T-cell (primary cell): ENCODE measurements at regions not wholly inside any gene's neighbourhood (a gene's known extent, or its start where the extent isn't known, plus 50 kb on each side); places are given as distances from the start of the nearest gene placed in this dataset.

Experiments
- ATAC-seq, 4 experiments: fragments of 200-7000 bp in 3 of 4; fragments of 150-1000 bp in 1 of 4; cut with Tn5 transposase; replicated peaks in 1 of 4; 1 replicate in 3 of 4; 2 replicates in 1 of 4; pipeline ENCODE4 v1.10.0; 2021; ENCODE audit warnings: moderate library complexity in 3 of 4, mild to moderate bottlenecking in 2 of 4, moderate number of reproducible peaks in 1 of 4
- CTCF ChIA-PET, 2 donors: fragments of 300-600 bp; sonication (Branson Sonifier 250); formaldehyde crosslinking; loops; one replicate each; lab custom pipeline; 2022; ENCODE audit warnings: antibody characterized with exemption in 2 of 2; lab: Charles Lee
- POLR2A ChIA-PET, 2 donors: fragments of 300-600 bp; sonication (Branson Sonifier 250); formaldehyde crosslinking; loops; one replicate each; lab custom pipeline; 2022; ENCODE audit warnings: antibody characterized with exemption in 2 of 2; lab: Charles Lee
- DNase-seq, 35 experiments: peaks; one replicate each; pipeline versions ENCODE4 v3.0.0 to v3.0.0-alpha.2; 2013 to 2023
- H3K27ac ChIP-seq: one replicate; pipeline ENCODE4 v1.5.1; 2013; ENCODE audit warnings: low read length
- H3K27me3 ChIP-seq, 2 experiments: replicated peaks in 1 of 2; 1 replicate in 1 of 2; 2 replicates in 1 of 2; pipeline versions ENCODE4 v1.6.1 to v1.7.0; 2013; ENCODE audit warnings: low read length in 1 of 2, mixed read lengths in 1 of 2; ENCODE audit not compliant: control insufficient read depth in 2 of 2, insufficient read depth in 2 of 2; ENCODE audit errors: extremely low read depth in 1 of 2
- H3K36me3 ChIP-seq, 2 donors: 1 replicate in 1 of 2; 2 replicates in 1 of 2; pipeline versions ENCODE4 v1.6.1 to v1.7.0; 2013; ENCODE audit warnings: low read length in 1 of 2; ENCODE audit not compliant: control insufficient read depth in 2 of 2, insufficient read depth in 1 of 2; ENCODE audit errors: extremely low read depth in 1 of 2
- H3K4me1 ChIP-seq, 2 experiments: 1 replicate in 1 of 2; 2 replicates in 1 of 2; pipeline versions ENCODE4 v1.6.1 to v1.7.0; 2013; ENCODE audit warnings: low read length in 2 of 2, mixed read lengths in 1 of 2; ENCODE audit not compliant: insufficient read depth in 2 of 2, control insufficient read depth in 1 of 2; ENCODE audit errors: extremely low read depth in 1 of 2
- H3K4me3 ChIP-seq, 2 donors: 1 replicate in 1 of 2; 2 replicates in 1 of 2; pipeline versions ENCODE4 v1.5.1 to v1.7.0; 2013; ENCODE audit warnings: mild to moderate bottlenecking in 2 of 2, low read length in 1 of 2, moderate library complexity in 1 of 2; ENCODE audit not compliant: control insufficient read depth in 1 of 2; ENCODE audit errors: extremely low read depth in 1 of 2
- H3K9me3 ChIP-seq: 2 replicates; pipeline ENCODE4 v1.7.0; 2013
- H3K27ac Mint-ChIP-seq, 2 donors: one replicate each; pipeline ENCODE4 v1.8.0; 2020 to 2021; ENCODE audit warnings: mild to moderate bottlenecking in 2 of 2, mixed read lengths in 2 of 2
- H3K27me3 Mint-ChIP-seq, 2 donors: one replicate each; pipeline ENCODE4 v1.8.0; 2021 to 2022; ENCODE audit warnings: mixed read lengths in 2 of 2
- H3K36me3 Mint-ChIP-seq: one replicate; pipeline ENCODE4 v1.8.0; 2021; ENCODE audit warnings: mixed read lengths
- H3K4me1 Mint-ChIP-seq, 3 donors: one replicate each; pipeline ENCODE4 v1.8.0; 2020 to 2022; ENCODE audit warnings: mixed read lengths in 3 of 3, mild to moderate bottlenecking in 1 of 3
- H3K4me3 Mint-ChIP-seq, 3 donors: one replicate each; pipeline ENCODE4 v1.8.0; 2020 to 2022; ENCODE audit warnings: mild to moderate bottlenecking in 3 of 3, mixed read lengths in 3 of 3, moderate library complexity in 3 of 3
- H3K9me3 Mint-ChIP-seq, 3 donors: one replicate each; pipeline ENCODE4 v1.8.0; 2020 to 2022; ENCODE audit warnings: mixed read lengths in 3 of 3
- WGBS: methylation state at CpG from one replicate; pipeline ENCODE4 v1.1.5; 2013; ENCODE audit warnings: missing lambda C conversion rate; ENCODE audit not compliant: insufficient coverage; 5-methylcytosine and 5-hydroxymethylcytosine counted together

DNA sequence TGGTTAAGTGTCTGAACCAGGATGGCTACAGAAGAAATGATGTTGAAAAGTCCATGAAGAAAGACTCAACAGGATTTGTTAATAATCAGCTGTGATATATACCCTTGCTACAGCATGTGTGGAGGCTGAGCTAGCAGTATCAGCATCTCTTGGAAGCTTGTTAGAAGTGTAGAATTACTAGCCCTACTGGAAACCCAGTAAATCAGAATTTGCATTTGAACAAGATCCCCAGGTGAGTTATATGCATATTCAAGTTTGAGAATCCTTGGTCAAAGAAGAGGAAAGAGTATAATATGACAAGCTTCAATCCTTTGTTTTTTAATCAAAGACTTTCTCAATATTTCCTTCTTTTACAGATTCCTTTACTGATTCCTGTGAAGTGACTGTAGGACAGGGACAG lies 109.0 kb upstream of the KCNJ3 start:
- CTCF ChIA-PET = no interaction called here

DNA sequence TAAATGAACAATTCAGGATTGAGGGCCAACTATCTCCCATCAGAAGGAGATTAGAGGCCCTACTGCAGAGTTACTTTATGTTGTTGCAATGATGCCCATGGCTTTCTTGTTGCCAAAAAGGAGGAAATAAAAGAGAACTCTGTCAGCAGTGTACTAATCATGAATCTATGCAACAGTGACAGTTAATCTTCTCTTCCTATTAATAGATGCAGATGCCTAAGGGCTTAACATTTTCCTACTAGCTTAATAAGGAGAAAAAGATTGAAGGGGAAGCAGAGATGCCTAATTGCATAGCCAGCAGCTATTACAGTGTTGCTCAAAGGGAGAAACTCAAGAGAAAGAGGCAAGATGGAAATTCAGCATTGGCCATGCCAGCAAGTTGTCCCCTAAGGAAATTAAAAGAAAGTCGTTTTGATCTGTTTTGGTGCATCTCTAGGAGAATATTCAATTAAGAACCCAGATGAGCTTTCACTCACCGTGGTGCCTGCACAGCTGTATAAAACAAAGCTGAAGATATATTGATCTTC lies 107.1 kb upstream of the KCNJ3 start:
- ChIA-PET CTCF (no interaction called here), POLR2A (interaction anchor here in 1 of 2 donors (0.6 kb wide), 1 partner anchor 36 kb away, joined by 4 read pairs; no protein-coding TSS in a partner anchor)
- no peaks in the 10 kb centered on the region for H3K27me3 Mint-ChIP-seq
- H3K27ac Mint-ChIP-seq = no peak overlapping the region
- H3K9me3 ChIP-seq = no peaks in the 10 kb centered on the region
- H3K4me1 ChIP-seq = no peaks in the 10 kb centered on the region
- no CpG with 5 or more reads among the region's 2 CpGs for WGBS
- no peak for DNase-seq
- H3K4me3 ChIP-seq = no peak overlapping the region
- H3K4me3 Mint-ChIP-seq = no peak overlapping the region
- no peak for ATAC-seq
- H3K36me3 ChIP-seq = no peaks in the 10 kb centered on the region
- no peaks in the 10 kb centered on the region for H3K4me1 Mint-ChIP-seq
- no peaks in the 10 kb centered on the region for H3K27me3 ChIP-seq
- peaks cover 0 to 3% (median 0%) of the 10 kb centered on the region in 3 donors for H3K9me3 Mint-ChIP-seq
- no peak overlapping the region for H3K27ac ChIP-seq
- no peaks in the 10 kb centered on the region for H3K36me3 Mint-ChIP-seq

More for the DNA sequence above, 109.0 kb upstream of the KCNJ3 start:
- Mint-ChIP-seq H3K36me3 (no peaks in the 10 kb centered on the region), H3K27me3 (no peaks in the 10 kb centered on the region), H3K27ac (no peak overlapping the region), H3K9me3 (peaks cover 0 to 3% (median 0%) of the 10 kb centered on the region in 3 donors), H3K4me3 (no peak overlapping the region), H3K4me1 (no peaks in the 10 kb centered on the region)
- Histone ChIP-seq H3K9me3 (no peaks in the 10 kb centered on the region), H3K27me3 (no peaks in the 10 kb centered on the region), H3K36me3 (no peaks in the 10 kb centered on the region), H3K4me3 (no peak overlapping the region), H3K27ac (no peak overlapping the region), H3K4me1 (no peaks in the 10 kb centered on the region)
- no peak for DNase-seq
- POLR2A ChIA-PET = no interaction called here
- no peak for ATAC-seq

GRCh38 chr2:154599189-154599588 lies 99.3 kb upstream of the KCNJ3 start:
- no peak overlapping the region for H3K4me3 Mint-ChIP-seq
- CTCF ChIA-PET = no interaction called here
- H3K4me1 Mint-ChIP-seq = no peaks in the 10 kb centered on the region
- ATAC-seq (no peak), DNase-seq (no peak)
- no peaks in the 10 kb centered on the region for H3K36me3 ChIP-seq
- H3K27me3 ChIP-seq = no peaks in the 10 kb centered on the region
- H3K27ac Mint-ChIP-seq = no peak overlapping the region
- POLR2A ChIA-PET = no interaction called here
- peaks cover 0 to 2% (median 0%) of the 10 kb centered on the region in 3 donors for H3K9me3 Mint-ChIP-seq
- H3K4me3 ChIP-seq = no peak overlapping the region
- H3K9me3 ChIP-seq = no peaks in the 10 kb centered on the region
- H3K4me1 ChIP-seq = no peaks in the 10 kb centered on the region
- no peaks in the 10 kb centered on the region for H3K36me3 Mint-ChIP-seq
- H3K27ac ChIP-seq = no peak overlapping the region
- WGBS = no CpG with 5 or more reads among the region's 3 CpGs
- no peaks in the 10 kb centered on the region for H3K27me3 Mint-ChIP-seq

GRCh38 chr2:154600927-154601494 lies 97.5 kb upstream of the KCNJ3 start:
- H3K36me3 Mint-ChIP-seq = no peaks in the 10 kb centered on the region
- POLR2A ChIA-PET = no interaction called here
- Histone ChIP-seq H3K9me3 (no peaks in the 10 kb centered on the region), H3K4me3 (no peak overlapping the region), H3K36me3 (no peaks in the 10 kb centered on the region), H3K4me1 (no peaks in the 10 kb centered on the region), H3K27me3 (no peaks in the 10 kb centered on the region), H3K27ac (no peak overlapping the region)
- ATAC-seq (no peak), DNase-seq (no peak)
- H3K27ac Mint-ChIP-seq = no peak overlapping the region
- H3K9me3 Mint-ChIP-seq = no peaks in the 10 kb centered on the region
- CTCF ChIA-PET = no interaction called here
- no CpG with 5 or more reads among the region's 4 CpGs for WGBS
- H3K4me1 Mint-ChIP-seq = no peaks in the 10 kb centered on the region
- H3K27me3 Mint-ChIP-seq = no peaks in the 10 kb centered on the region
- H3K4me3 Mint-ChIP-seq = no peak overlapping the region

GRCh38 chr2:154603682-154604081 lies 94.8 kb upstream of the KCNJ3 start:
- H3K27ac ChIP-seq = no peak overlapping the region
- CTCF ChIA-PET = no interaction called here
- Mint-ChIP-seq H3K4me3 (no peak overlapping the region), H3K36me3 (no peaks in the 10 kb centered on the region), H3K27ac (no peak overlapping the region), H3K4me1 (no peaks in the 10 kb centered on the region), H3K27me3 (no peaks in the 10 kb centered on the region), H3K9me3 (no peaks in the 10 kb centered on the region)
- no peaks in the 10 kb centered on the region for H3K4me1 ChIP-seq
- POLR2A ChIA-PET = no interaction called here
- H3K9me3 ChIP-seq = no peaks in the 10 kb centered on the region
- no peaks in the 10 kb centered on the region for H3K36me3 ChIP-seq
- no peak overlapping the region for H3K4me3 ChIP-seq
- H3K27me3 ChIP-seq = no peaks in the 10 kb centered on the region
- DNase-seq (no peak), ATAC-seq (no peak)

DNA sequence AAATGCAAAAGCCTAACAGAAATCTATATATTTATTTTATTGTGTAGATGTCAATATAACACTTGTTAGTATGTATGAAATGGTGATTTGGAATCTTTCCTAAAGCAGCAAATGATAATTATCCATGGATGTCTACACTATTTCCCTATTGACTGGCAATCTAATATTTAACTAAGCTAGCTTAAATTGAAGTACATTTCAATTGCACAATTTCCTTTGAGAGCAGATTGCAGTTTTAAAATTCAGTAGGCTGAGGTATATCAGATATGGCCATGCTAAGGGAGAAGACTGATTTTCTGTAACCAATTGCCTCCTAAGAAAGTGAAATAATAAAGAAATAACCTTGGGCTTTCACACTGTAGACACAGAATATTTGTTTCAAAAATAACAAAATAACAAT lies 90.1 kb upstream of the KCNJ3 start:
- ATAC-seq (no peak), DNase-seq (no peak)
- no peak overlapping the region for H3K4me3 ChIP-seq
- ChIA-PET POLR2A (no interaction called here), CTCF (no interaction called here)
- H3K36me3 ChIP-seq = no peaks in the 10 kb centered on the region
- no peak overlapping the region for H3K4me3 Mint-ChIP-seq
- no peak overlapping the region for H3K27ac ChIP-seq
- H3K27me3 ChIP-seq = no peaks in the 10 kb centered on the region
- H3K9me3 Mint-ChIP-seq = peaks cover 0 to 2% (median 0%) of the 10 kb centered on the region in 3 donors
- no peaks in the 10 kb centered on the region for H3K27me3 Mint-ChIP-seq
- H3K4me1 Mint-ChIP-seq = no peaks in the 10 kb centered on the region
- H3K9me3 ChIP-seq = no peaks in the 10 kb centered on the region
- no peaks in the 10 kb centered on the region for H3K36me3 Mint-ChIP-seq
- no peak overlapping the region for H3K27ac Mint-ChIP-seq
- no peaks in the 10 kb centered on the region for H3K4me1 ChIP-seq

GRCh38 chr2:154614906-154615305 lies 83.6 kb upstream of the KCNJ3 start:
- H3K9me3 Mint-ChIP-seq = peaks cover 0 to 4% (median 2%) of the 10 kb centered on the region in 3 donors
- no peaks in the 10 kb centered on the region for H3K27me3 Mint-ChIP-seq
- H3K4me3 ChIP-seq = no peak overlapping the region
- ATAC-seq = no peak
- H3K4me1 Mint-ChIP-seq = no peaks in the 10 kb centered on the region
- H3K9me3 ChIP-seq = no peaks in the 10 kb centered on the region
- CTCF ChIA-PET = no interaction called here
- H3K4me1 ChIP-seq = no peaks in the 10 kb centered on the region
- no peak overlapping the region for H3K4me3 Mint-ChIP-seq
- POLR2A ChIA-PET = no interaction called here
- no peak for DNase-seq
- H3K36me3 ChIP-seq = no peaks in the 10 kb centered on the region
- no peaks in the 10 kb centered on the region for H3K36me3 Mint-ChIP-seq
- H3K27ac Mint-ChIP-seq = no peak overlapping the region
- H3K27ac ChIP-seq = no peak overlapping the region
- no peaks in the 10 kb centered on the region for H3K27me3 ChIP-seq
